ENCODE measurements at regions not wholly inside any gene's neighbourhood (a gene's known extent, or its start where the extent isn't known, plus 50 kb on each side); places are given as distances from the start of the nearest gene placed in this dataset.

GRCh38 chr10:61541960-61542359 is 88.8 kb upstream of the TMEM26 start:
- H3K27ac ChIP-seq, result no peak overlapping the region
- TF ChIP-seq CTCF (IDR thresholded peaks at IDR 0.05), result no peak
- H3K36me3 ChIP-seq, result no peaks in the 10 kb centered on the region
- no peaks in the 10 kb centered on the region for H3K9me3 ChIP-seq
- no peak overlapping the region for H3K4me3 ChIP-seq
- ATAC-seq (ENCODE audit: insufficient number of reproducible peaks, low FRiP score, low read depth) (no peak), DNase-seq (ENCODE audit: low spot score) (no peak)
- H3K27me3 ChIP-seq (replicated peaks; ENCODE audit: insufficient read depth), result no peaks in the 10 kb centered on the region
- H3K4me1 ChIP-seq (ENCODE audit: control insufficient read depth in 1 of 2, low read depth in 2 of 2), result no peaks in the 10 kb centered on the region

- no peak overlapping the region for H3K4me3 ChIP-seq
- H3K27me3 ChIP-seq (replicated peaks; ENCODE audit: insufficient read depth), result no peaks in the 10 kb centered on the region
- no peak for ATAC-seq (ENCODE audit: insufficient number of reproducible peaks, low FRiP score, low read depth)
- no peaks in the 10 kb centered on the region for H3K4me1 ChIP-seq (ENCODE audit: control insufficient read depth in 1 of 2, low read depth in 2 of 2)
- H3K27ac ChIP-seq, result no peak overlapping the region
- TF ChIP-seq CTCF (IDR thresholded peaks at IDR 0.05), result no peak
- DNase-seq (ENCODE audit: low spot score), result no peak
- H3K36me3 ChIP-seq, result no peaks in the 10 kb centered on the region
- H3K9me3 ChIP-seq, result no peaks in the 10 kb centered on the region
Observed at GRCh38 chr10:61539876-61540275, 86.7 kb upstream of the TMEM26 start.

GRCh38 chr10:61529208-61529607 is 76.0 kb upstream of the TMEM26 start:
- no peak for DNase-seq (ENCODE audit: low spot score)
- Histone ChIP-seq H3K9me3 (no peaks in the 10 kb centered on the region), H3K36me3 (no peaks in the 10 kb centered on the region), H3K27ac (no peak overlapping the region), H3K27me3 (replicated peaks; ENCODE audit: insufficient read depth) (no peaks in the 10 kb centered on the region), H3K4me3 (no peak overlapping the region), H3K4me1 (ENCODE audit: control insufficient read depth in 1 of 2, low read depth in 2 of 2) (no peaks in the 10 kb centered on the region)
- TF ChIP-seq CTCF (IDR thresholded peaks at IDR 0.05), result no peak
- no peak for ATAC-seq (ENCODE audit: insufficient number of reproducible peaks, low FRiP score, low read depth)

GRCh38 chr10:61503051-61503450 is 49.9 kb upstream of the TMEM26 start:
- DNase-seq (ENCODE audit: low spot score), result no peak
- no peak overlapping the region for H3K4me3 ChIP-seq
- TF ChIP-seq CTCF (IDR thresholded peaks at IDR 0.05), result no peak
- no peak for ATAC-seq (ENCODE audit: insufficient number of reproducible peaks, low FRiP score, low read depth)
- no peaks in the 10 kb centered on the region for H3K9me3 ChIP-seq
- H3K36me3 ChIP-seq, result no peaks in the 10 kb centered on the region
- H3K27me3 ChIP-seq (replicated peaks; ENCODE audit: insufficient read depth), result no peaks in the 10 kb centered on the region
- no peaks in the 10 kb centered on the region for H3K4me1 ChIP-seq (ENCODE audit: control insufficient read depth in 1 of 2, low read depth in 2 of 2)
- no peak overlapping the region for H3K27ac ChIP-seq
